A549 (cell line): ENCODE measurements at regions not wholly inside any gene's neighbourhood (a gene's known extent, or its start where the extent isn't known, plus 50 kb on each side); places are given as distances from the start of the nearest gene placed in this dataset.

ENCODE experiments used
- ATAC-seq, 2 experiments: fragments of 200-7000 bp in 1 of 2; fragments of >200 bp in 1 of 2; cut with Nextera tagmentation in 1 of 2; cut with Tn5 transposase in 1 of 2; 3 replicates each; pipeline versions ENCODE4 v1.8.0 to v1.9.1; 2018 to 2020; ENCODE audit warnings: mild to moderate bottlenecking in 1 of 2, moderate library complexity in 1 of 2
- CTCF ChIA-PET: fragments of 300-600 bp; sonication (Branson Sonifier 250); formaldehyde crosslinking; extraction: SDS; loops from one replicate; lab custom pipeline; 2021; ENCODE audit warnings: antibody characterized with exemption, inconsistent platforms; lab: Yijun Ruan, JAX
- POLR2A ChIA-PET: fragments of 350-600 bp; formaldehyde crosslinking; extraction: SDS; loops from one replicate; lab custom pipeline; 2021; ENCODE audit warnings: antibody characterized with exemption, inconsistent platforms; lab: Yijun Ruan, JAX
- DNase-seq, 2 experiments: peaks; one replicate each; pipeline versions ENCODE4 v3.0.0 to v3.0.0-alpha.2; 2011 to 2016; ENCODE audit warnings: low read depth in 1 of 2, low spot score in 1 of 2
- FAIRE-seq: peaks from 2 replicates; lab custom pipeline; 2011; peaks lifted over from hg19 to GRCh38; lab: Jason Lieb, UNC
- H3K27ac ChIP-seq, 2 experiments: fragments of >200 bp; sonication (Bioruptor Twin); formaldehyde crosslinking; 3 replicates each; pipeline ENCODE4 v1.5.1; 2016 to 2017
- H3K4me1 ChIP-seq: fragments of >200 bp; sonication (Bioruptor Twin); formaldehyde crosslinking; 3 replicates; pipeline ENCODE4 v1.6.1; 2016
- H3K4me2 ChIP-seq: fragments of >200 bp; sonication (Bioruptor Twin); formaldehyde crosslinking; 3 replicates; pipeline ENCODE4 v1.6.1; 2016
- H3K4me3 ChIP-seq: fragments of >200 bp; sonication (Bioruptor Twin); formaldehyde crosslinking; 3 replicates; pipeline ENCODE4 v1.5.1; 2016
- H3K9me3 ChIP-seq: fragments of >200 bp; sonication (Bioruptor Twin); formaldehyde crosslinking; 3 replicates; pipeline ENCODE4 v1.6.1; 2016
- ATOH8 ChIP-seq: fragments of 250-450 bp; sonication (Bioruptor Pico); IDR thresholded peaks from 2 replicates; pipeline ENCODE4 v1.5.0; 2020; ENCODE audit warnings: low read depth, mild to moderate bottlenecking, moderate library complexity
- BHLHE40 ChIP-seq: IDR thresholded peaks from 2 replicates; pipeline ENCODE4 v1.6.1; 2012; ENCODE audit warnings: low read depth, low read length, inconsistent platforms
- CHD4 ChIP-seq: fragments of 200-600 bp; sonication (generic); IDR thresholded peaks from 2 replicates; pipeline ENCODE4 v1.6.1; 2016; ENCODE audit warnings: antibody characterized with exemption, mild to moderate bottlenecking, borderline replicate concordance
- FOSL2 ChIP-seq, 2 experiments: fragments of 450-650 bp in 1 of 2; fragments of >200 bp in 1 of 2; sonication (Bioruptor Twin) in 1 of 2; formaldehyde crosslinking; IDR thresholded peaks; 2 replicates each; pipeline versions ENCODE4 v1.5.0 to v1.6.1; 2016 to 2020; ENCODE audit warnings: mild to moderate bottlenecking in 1 of 2, moderate library complexity in 1 of 2
- FOXS1 ChIP-seq: fragments of 250-450 bp; sonication (Bioruptor Pico); IDR thresholded peaks from 2 replicates; pipeline ENCODE4 v1.5.0; 2020; ENCODE audit warnings: mild to moderate bottlenecking, moderate library complexity
- HEYL ChIP-seq: fragments of 250-450 bp; sonication (Bioruptor Pico); IDR thresholded peaks from 2 replicates; pipeline ENCODE4 v1.8.0; 2021; ENCODE audit warnings: mild to moderate bottlenecking, moderate library complexity
- HMGXB4 ChIP-seq: fragments of 250-450 bp; sonication (Bioruptor Pico); IDR thresholded peaks from 2 replicates; pipeline ENCODE4 v1.5.0; 2021; ENCODE audit warnings: mild to moderate bottlenecking, moderate library complexity, borderline replicate concordance
- HOXB5 ChIP-seq: fragments of 250-450 bp; sonication (Bioruptor Pico); IDR thresholded peaks from 2 replicates; pipeline ENCODE4 v1.5.0; 2020; ENCODE audit warnings: mild to moderate bottlenecking, moderate library complexity
- MAFK ChIP-seq: fragments of 450-650 bp; IDR thresholded peaks from 2 replicates; pipeline ENCODE4 v1.6.1; 2014; ENCODE audit not compliant: partially characterized antibody
- MYC ChIP-seq: IDR thresholded peaks from 2 replicates; pipeline ENCODE4 v1.6.1; 2012; ENCODE audit warnings: mild to moderate bottlenecking, inconsistent platforms, low read length, improper control_type of control experiment, borderline replicate concordance
- POLR2A ChIP-seq: IDR thresholded peaks from 2 replicates; pipeline ENCODE4 v1.6.1; 2012; ENCODE audit warnings: mild to moderate bottlenecking, low read length
- RARB ChIP-seq: fragments of 250-450 bp; sonication (Bioruptor Pico); IDR thresholded peaks from 2 replicates; pipeline ENCODE4 v1.8.0; 2021; ENCODE audit warnings: mild to moderate bottlenecking, moderate library complexity
- RCOR1 ChIP-seq: fragments of 150-350 bp; IDR thresholded peaks from 2 replicates; pipeline ENCODE4 v1.6.1; 2014; ENCODE audit warnings: antibody characterized with exemption, low read length, low read depth
- REST ChIP-seq: fragments of 200-600 bp; sonication (generic); IDR thresholded peaks from 2 replicates; pipeline ENCODE4 v1.6.1; 2016; ENCODE audit warnings: antibody characterized with exemption, mild to moderate bottlenecking, moderate library complexity
- SREBF2 ChIP-seq: fragments of 450-650 bp; IDR thresholded peaks from 2 replicates; pipeline ENCODE4 v1.6.1; 2014; ENCODE audit warnings: mild to moderate bottlenecking, moderate library complexity
- ZNF302 ChIP-seq: fragments of 250-450 bp; sonication (Bioruptor Pico); IDR thresholded peaks from 2 replicates; pipeline ENCODE4 v1.9.0; 2021; ENCODE audit warnings: inconsistent platforms, mild to moderate bottlenecking, moderate library complexity
- ZSCAN20 ChIP-seq: fragments of 250-450 bp; sonication (Bioruptor Pico); IDR thresholded peaks from 2 replicates; pipeline ENCODE4 v1.8.0; 2022; ENCODE audit warnings: mild to moderate bottlenecking, moderate library complexity
- whole genome bisulfite sequencing: methylation state at CpG from one replicate; pipeline ENCODE4 v1.1.6; 2017; ENCODE audit errors: missing lambda C conversion rate; 5-methylcytosine and 5-hydroxymethylcytosine counted together
- TF ChIP-seq, protein P1 (sequence below): IDR thresholded peaks from 2 replicates; pipeline ENCODE4 v1.6.1; 2012

DNA sequence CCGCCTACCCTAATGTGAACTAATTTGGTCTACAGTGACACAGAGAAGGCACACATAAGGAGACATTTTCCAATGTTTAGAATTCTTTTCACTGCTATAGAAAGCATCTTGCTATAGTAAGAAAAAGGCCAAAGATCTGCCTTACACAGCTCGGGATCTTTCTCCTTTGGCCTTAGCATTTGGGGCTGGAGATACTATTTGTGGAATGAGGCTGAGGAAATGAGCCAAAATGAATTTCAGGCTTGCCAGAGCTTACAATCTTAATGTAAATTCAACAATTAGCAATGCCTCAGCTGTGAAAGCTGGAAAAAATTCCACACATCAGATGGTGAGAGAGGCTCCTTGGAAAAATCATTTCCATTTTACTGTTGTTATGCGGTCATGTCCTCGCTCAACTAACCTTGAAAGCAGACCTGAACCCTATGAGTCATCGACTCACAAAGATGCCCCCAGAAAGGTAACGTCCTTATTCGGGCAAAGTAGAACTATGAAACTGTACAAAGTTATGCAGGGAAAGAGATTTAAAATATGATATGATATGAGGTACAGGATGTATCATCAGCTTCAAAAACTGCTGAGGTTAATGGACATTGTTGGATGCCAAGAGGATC, 324.5 kb upstream of the NBEA start:
- WGBS = 80% methylated on average over 7 of the region's 7 CpGs
- Histone ChIP-seq H3K9me3 (no peaks in the 10 kb centered on the region), H3K4me3 (no peak overlapping the region), H3K4me1 (no peaks in the 10 kb centered on the region), H3K27ac (no peak overlapping the region), H3K4me2 (no peak overlapping the region)
- ATAC-seq (no peak), FAIRE-seq (no peak), DNase-seq (no peak)
- TF ChIP-seq FOSL2 (IDR thresholded peaks at IDR 0.05) = no peak
- peak; percentile 27; the same call in 1 of the 2 replicates for TF ChIP-seq FOSL2 (CRISPR knock-in tag; IDR thresholded peaks at IDR 0.05)
- no peak for TF ChIP-seq ZSCAN20 (CRISPR knock-in tag)
- ChIA-PET CTCF (no interaction called here), POLR2A (no interaction called here)

DNA sequence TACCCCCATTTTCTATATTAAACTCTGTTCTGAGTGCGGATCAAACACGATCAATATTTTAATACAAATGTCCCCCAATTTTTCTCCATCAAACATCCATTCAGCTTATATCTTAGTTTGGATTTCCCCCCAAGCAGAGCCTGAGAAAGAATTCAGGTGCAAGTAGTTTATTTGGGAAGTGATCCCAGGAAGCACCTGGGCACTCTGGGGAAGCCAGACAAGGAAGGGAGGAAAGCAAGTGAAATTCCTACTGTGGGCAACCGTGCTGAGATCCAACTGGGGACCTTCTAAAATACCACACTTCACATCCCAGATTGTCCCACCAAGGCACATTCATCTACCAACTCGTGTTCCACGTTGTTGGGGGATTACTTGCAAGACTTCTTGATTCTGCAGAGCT, 323.4 kb upstream of the NBEA start:
- H3K4me1 ChIP-seq = no peaks in the 10 kb centered on the region
- ChIA-PET POLR2A (no interaction called here), CTCF (no interaction called here)
- H3K4me3 ChIP-seq = no peak overlapping the region
- DNase-seq (no peak), FAIRE-seq (no peak), ATAC-seq (no peak)
- H3K9me3 ChIP-seq = no peaks in the 10 kb centered on the region
- no peak overlapping the region for H3K4me2 ChIP-seq
- no peak overlapping the region for H3K27ac ChIP-seq
- no peak for TF ChIP-seq HEYL
- no peak for TF ChIP-seq ZNF302
- TF ChIP-seq HMGXB4 (CRISPR knock-in tag) = no peak
- TF ChIP-seq, protein P1, sequence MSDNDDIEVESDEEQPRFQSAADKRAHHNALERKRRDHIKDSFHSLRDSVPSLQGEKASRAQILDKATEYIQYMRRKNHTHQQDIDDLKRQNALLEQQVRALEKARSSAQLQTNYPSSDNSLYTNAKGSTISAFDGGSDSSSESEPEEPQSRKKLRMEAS = no peak
- TF ChIP-seq ATOH8 (CRISPR knock-in tag) = no peak
- TF ChIP-seq SREBF2 = no peak
- TF ChIP-seq MYC = no peak
- TF ChIP-seq POLR2A = no peak
- no peak for TF ChIP-seq HOXB5 (CRISPR knock-in tag)
- TF ChIP-seq BHLHE40 = no peak
- WGBS = 54% methylated on average over 5 of the region's 5 CpGs

GRCh38 chr13:34619326-34619725, 322.7 kb upstream of the NBEA start:
- FAIRE-seq (no peak), ATAC-seq (no peak), DNase-seq (no peak)
- Histone ChIP-seq H3K27ac (no peak overlapping the region), H3K4me1 (no peaks in the 10 kb centered on the region), H3K4me2 (no peak overlapping the region), H3K9me3 (no peaks in the 10 kb centered on the region), H3K4me3 (no peak overlapping the region)
- CTCF ChIA-PET = no interaction called here
- 86% methylated on average over 5 of the region's 5 CpGs for WGBS
- TF ChIP-seq CHD4 (no peak), SREBF2 (no peak), FOSL2 (IDR thresholded peaks at IDR 0.05) (no peak), FOSL2 (CRISPR knock-in tag; IDR thresholded peaks at IDR 0.05) (no peak), MAFK (no peak)
- POLR2A ChIA-PET = no interaction called here

GRCh38 chr13:34620074-34620850, 321.8 kb upstream of the NBEA start:
- DNase-seq (no peak), ATAC-seq (no peak), FAIRE-seq (no peak)
- Histone ChIP-seq H3K9me3 (no peaks in the 10 kb centered on the region), H3K4me3 (no peak overlapping the region), H3K4me1 (no peaks in the 10 kb centered on the region), H3K27ac (no peak overlapping the region), H3K4me2 (no peak overlapping the region)
- ChIA-PET POLR2A (no interaction called here), CTCF (no interaction called here)
- no peak for TF ChIP-seq RARB (CRISPR knock-in tag)
- TF ChIP-seq RCOR1 = no peak
- TF ChIP-seq REST = no peak
- no peak for TF ChIP-seq FOXS1 (CRISPR knock-in tag)
- TF ChIP-seq MYC = no peak
- WGBS = 73% methylated on average over 7 of the region's 7 CpGs
